ENCODE measurements at regions not wholly inside any gene's neighbourhood (a gene's known extent, or its start where the extent isn't known, plus 50 kb on each side); places are given as distances from the start of the nearest gene placed in this dataset.

- TF ChIP-seq CTCF (IDR thresholded peaks at IDR 0.05) (no peak), POLR2A (IDR thresholded peaks at IDR 0.05) (no peak)
- WGBS, 2 donors: 78 to 79% methylated on average over 7 of the region's 7 CpGs
- intact Hi-C loops (cut with DNase I; ENCODE audit: low total_unique reads): no loop called here
These were observed 72.0 kb upstream of the ANK3 start for GRCh38 chr10:60461688-60462087.

GRCh38 chr10:60459701-60460457 lies 70.2 kb upstream of the ANK3 start:
- intact Hi-C loops (cut with DNase I; ENCODE audit: low total_unique reads): no loop called here
- H3K4me3 ChIP-seq (ENCODE audit: low read depth, poor library complexity, severe bottlenecking): no peak overlapping the region
- 44 to 51% methylated on average over 4 of the region's 4 CpGs for WGBS, 2 donors
- no peak for DNase-seq (ENCODE audit: low spot score in 2 of 2)
- no peak for TF ChIP-seq CTCF (IDR thresholded peaks at IDR 0.05)
- no peak for TF ChIP-seq POLR2A (IDR thresholded peaks at IDR 0.05)

More at GRCh38 chr10:60461688-60462087, 72.0 kb upstream of the ANK3 start:
- no peak for DNase-seq (ENCODE audit: low spot score in 2 of 2)
- no peak overlapping the region for H3K4me3 ChIP-seq (ENCODE audit: low read depth, poor library complexity, severe bottlenecking)

- no peak for DNase-seq (ENCODE audit: low spot score in 2 of 2)
- TF ChIP-seq CTCF (IDR thresholded peaks at IDR 0.05) (no peak), POLR2A (IDR thresholded peaks at IDR 0.05) (no peak)
- H3K4me3 ChIP-seq (ENCODE audit: low read depth, poor library complexity, severe bottlenecking): no peak overlapping the region
- intact Hi-C loops (cut with DNase I; ENCODE audit: low total_unique reads): no loop called here
- WGBS, 2 donors: 88 to 90% methylated on average over 4 of the region's 4 CpGs
These were observed 66.4 kb upstream of the ANK3 start for GRCh38 chr10:60456053-60456452.

- WGBS, 2 donors: 56 to 68% methylated on average over 3 of the region's 3 CpGs
- DNase-seq (ENCODE audit: low spot score in 2 of 2): no peak
- no peak overlapping the region for H3K4me3 ChIP-seq (ENCODE audit: low read depth, poor library complexity, severe bottlenecking)
- no peak for TF ChIP-seq POLR2A (IDR thresholded peaks at IDR 0.05)
- TF ChIP-seq CTCF (IDR thresholded peaks at IDR 0.05): no peak
- intact Hi-C loops (cut with DNase I; ENCODE audit: low total_unique reads): no loop called here
These were observed 64.7 kb upstream of the ANK3 start for GRCh38 chr10:60454336-60454735.

DNA sequence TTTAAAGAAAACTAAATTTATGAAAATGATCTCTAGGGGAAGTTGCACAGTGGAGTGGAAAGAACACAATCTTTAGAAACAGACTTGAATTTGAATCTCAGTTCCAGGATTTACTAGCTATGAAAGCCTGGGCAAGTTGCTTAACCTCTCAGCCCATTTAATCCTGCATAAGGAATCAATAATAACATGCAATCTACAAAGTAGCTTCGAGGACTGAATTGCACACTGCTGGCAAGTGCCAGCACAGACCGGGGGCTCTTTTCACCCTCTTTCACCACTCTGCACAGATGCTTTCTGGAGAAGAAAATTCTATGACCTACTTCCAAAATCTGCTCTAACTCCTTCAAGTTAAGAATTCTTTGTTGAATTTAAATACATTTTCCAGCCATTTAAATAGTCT lies 63.4 kb upstream of the ANK3 start:
- H3K4me3 ChIP-seq (ENCODE audit: low read depth, poor library complexity, severe bottlenecking): no peak overlapping the region
- WGBS, 2 donors: 43 to 52% methylated on average over 2 of the region's 2 CpGs
- DNase-seq (ENCODE audit: low spot score in 2 of 2): no peak
- TF ChIP-seq POLR2A (IDR thresholded peaks at IDR 0.05) (no peak), CTCF (IDR thresholded peaks at IDR 0.05) (no peak)
- intact Hi-C loops (cut with DNase I; ENCODE audit: low total_unique reads): no loop called here

DNA sequence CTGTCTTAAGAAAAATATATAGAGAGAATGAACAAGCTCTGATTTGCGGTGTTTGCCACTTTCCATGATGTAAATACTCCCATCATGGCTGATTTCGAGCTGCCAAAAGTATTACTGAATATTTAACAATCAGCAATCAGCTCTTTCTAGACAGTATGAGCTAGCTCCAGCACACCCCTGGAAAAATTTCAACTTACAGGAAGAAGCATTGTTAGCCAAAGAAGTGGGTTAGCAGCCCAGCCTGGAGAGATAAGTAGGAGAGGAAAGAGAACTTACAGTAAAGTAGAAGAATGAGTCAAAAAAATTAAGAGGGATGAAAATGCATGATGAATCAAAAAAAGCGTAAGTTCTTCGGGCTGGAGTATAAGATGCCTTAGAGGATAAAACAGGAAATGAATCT lies 60.6 kb upstream of the ANK3 start:
- H3K4me3 ChIP-seq (ENCODE audit: low read depth, poor library complexity, severe bottlenecking): no peak overlapping the region
- TF ChIP-seq POLR2A (IDR thresholded peaks at IDR 0.05) (no peak), CTCF (IDR thresholded peaks at IDR 0.05) (no peak)
- intact Hi-C loops (cut with DNase I; ENCODE audit: low total_unique reads): no loop called here
- DNase-seq (ENCODE audit: low spot score in 2 of 2): no peak
- WGBS, 2 donors: 85 to 86% methylated on average over 4 of the region's 4 CpGs

Data from lower leg skin (tissue), 4 donors.